NCI-H82 (cell line): ENCODE measurements at regions not wholly inside any gene's neighbourhood (a gene's known extent, or its start where the extent isn't known, plus 50 kb on each side); places are given as distances from the start of the nearest gene placed in this dataset.

Source experiments
- DNase-seq: peaks from one replicate; lab custom pipeline; 2025; lab: John Stamatoyannopoulos, UW

- DNase-seq, result no peak
Observed at GRCh38 chr16:64892835-64893785, 228.8 kb downstream of the CDH11 start.

GRCh38 chr16:64889446-64889845 lies 232.4 kb downstream of the CDH11 start:
- no peak for DNase-seq

- no peak for DNase-seq
Observed at GRCh38 chr16:64887651-64888050, 234.2 kb downstream of the CDH11 start.

GRCh38 chr16:64882078-64882784 lies 239.6 kb downstream of the CDH11 start:
- no peak for DNase-seq

GRCh38 chr16:64880994-64881393 lies 240.9 kb downstream of the CDH11 start:
- DNase-seq, result no peak

GRCh38 chr16:64880006-64880405 lies 241.9 kb downstream of the CDH11 start:
- no peak for DNase-seq

- no peak for DNase-seq
Observed at GRCh38 chr16:64878940-64879339, 242.9 kb downstream of the CDH11 start.

GRCh38 chr16:64872101-64872500 lies 249.8 kb downstream of the CDH11 start:
- DNase-seq, result no peak

GRCh38 chr16:64870859-64871258 lies 251.0 kb downstream of the CDH11 start:
- DNase-seq, result no peak

- DNase-seq, result no peak
Observed at GRCh38 chr16:64869781-64870180, 252.1 kb downstream of the CDH11 start.

GRCh38 chr16:64866021-64866420 lies 255.8 kb downstream of the CDH11 start:
- DNase-seq, result no peak

GRCh38 chr16:64865069-64865696 lies 256.7 kb downstream of the CDH11 start:
- DNase-seq, result peak; percentile 3

- DNase-seq, result peak; percentile 60
Observed at GRCh38 chr16:64864232-64864809, 257.5 kb downstream of the CDH11 start.

GRCh38 chr16:64858076-64858475 lies 263.8 kb downstream of the CDH11 start:
- DNase-seq, result no peak

GRCh38 chr16:64857411-64857810 lies 264.5 kb downstream of the CDH11 start:
- DNase-seq, result no peak

GRCh38 chr16:64853551-64853950 lies 268.3 kb downstream of the CDH11 start:
- no peak for DNase-seq

GRCh38 chr16:64846966-64847365 lies 274.9 kb downstream of the CDH11 start:
- no peak for DNase-seq

GRCh38 chr16:64845071-64845470 lies 276.8 kb downstream of the CDH11 start:
- no peak for DNase-seq

GRCh38 chr16:64841482-64841881 lies 280.4 kb downstream of the CDH11 start:
- DNase-seq, result no peak

GRCh38 chr16:64841071-64841470 lies 280.8 kb downstream of the CDH11 start:
- no peak for DNase-seq

- DNase-seq, result no peak
Observed at GRCh38 chr16:64830653-64831052, 291.2 kb downstream of the CDH11 start.

- DNase-seq, result no peak
Observed at GRCh38 chr16:64829678-64830077, 292.2 kb downstream of the CDH11 start.
